MCF 10A (cell line): ENCODE measurements at regions not wholly inside any gene's neighbourhood (a gene's known extent, or its start where the extent isn't known, plus 50 kb on each side); places are given as distances from the start of the nearest gene placed in this dataset.

Source experiments
- BruUV-seq: library from RNA; stranded (reverse); fragments of 400-500 nt; replicated peaks from 2 replicates; lab custom pipeline; 2021; lab: Mats Ljungman, UMichigan
- CTCF ChIA-PET: fragments of 300-600 bp; sonication (Branson Sonifier 250); formaldehyde crosslinking; extraction: SDS; loops from one replicate; lab custom pipeline; 2021; ENCODE audit warnings: antibody characterized with exemption, inconsistent platforms; lab: Yijun Ruan, JAX
- POLR2A ChIA-PET: fragments of 300-600, 350-650 bp; sonication (Branson Sonifier 250); formaldehyde crosslinking; extraction: SDS; loops from one replicate; lab custom pipeline; 2020; ENCODE audit warnings: antibody characterized with exemption, inconsistent platforms; lab: Yijun Ruan, JAX
- DNase-seq: peaks from one replicate; pipeline ENCODE4 v3.0.0-alpha.2; 2018; ENCODE audit not compliant: unreplicated experiment
- H3K27ac Mint-ChIP-seq: one replicate; pipeline ENCODE4 v1.8.0; 2022; ENCODE audit warnings: mild to moderate bottlenecking, low read depth, mixed read lengths; ENCODE audit not compliant: unreplicated experiment
- H3K27me3 Mint-ChIP-seq: one replicate; pipeline ENCODE4 v1.8.0; 2022; ENCODE audit warnings: mixed read lengths; ENCODE audit not compliant: insufficient read depth, unreplicated experiment
- H3K36me3 Mint-ChIP-seq: one replicate; pipeline ENCODE4 v1.8.0; 2022; ENCODE audit warnings: mild to moderate bottlenecking, moderate library complexity, mixed read lengths; ENCODE audit not compliant: insufficient read depth, unreplicated experiment
- H3K4me1 Mint-ChIP-seq: one replicate; pipeline ENCODE4 v1.8.0; 2022; ENCODE audit warnings: mixed read lengths; ENCODE audit not compliant: insufficient read depth, unreplicated experiment
- H3K4me3 Mint-ChIP-seq: one replicate; pipeline ENCODE4 v1.8.0; 2022; ENCODE audit warnings: mild to moderate bottlenecking, moderate library complexity, mixed read lengths; ENCODE audit not compliant: unreplicated experiment
- H3K9me3 Mint-ChIP-seq: one replicate; pipeline ENCODE4 v1.8.0; 2022; ENCODE audit warnings: mixed read lengths; ENCODE audit not compliant: unreplicated experiment
- intact Hi-C: fragments of 100-400 bp; cut with micrococcal nuclease; formaldehyde crosslinking; loops from 2 replicates; pipeline ENCODE4 v1.14.1; 2022
- TF ChIP-seq, protein P1 (sequence below): fragments of 200-600 bp; IDR thresholded peaks from one replicate; pipeline ENCODE4 v1.8.0; 2022; ENCODE audit warnings: antibody characterized with exemption, mild to moderate bottlenecking; ENCODE audit not compliant: unreplicated experiment

DNA sequence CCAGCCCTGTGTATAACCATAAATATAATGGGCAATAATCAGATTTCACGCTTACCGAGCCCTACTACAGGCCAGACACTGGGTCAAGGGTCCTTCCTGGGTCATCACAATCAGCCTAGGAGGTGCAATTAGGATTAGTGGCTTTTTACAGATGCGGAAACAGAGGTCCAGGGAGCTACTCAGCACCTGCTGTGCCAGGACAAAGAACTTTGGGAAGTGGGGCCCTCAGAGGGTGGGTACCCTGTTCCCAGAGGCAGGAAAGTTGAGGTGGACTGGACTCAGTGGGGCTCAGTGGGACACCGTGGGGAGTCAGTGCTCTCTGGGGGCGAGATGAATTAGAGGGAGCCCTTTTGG lies 77.2 kb downstream of the CEBPB start:
- ChIA-PET POLR2A (interaction anchor here (0.7 to 1.3 kb wide), 4 partner anchors 12 to 73 kb away, joined by 3 to 5 read pairs (median 3); no protein-coding TSS in a partner anchor), CTCF (interaction anchor here (0.6 to 1.3 kb wide), 6 partner anchors 9 to 331 kb away, joined by 3 to 4 read pairs (median 4); no protein-coding TSS in a partner anchor)
- Mint-ChIP-seq H3K9me3 (no peaks in the 10 kb centered on the region), H3K36me3 (no peaks in the 10 kb centered on the region), H3K27me3 (no peaks in the 10 kb centered on the region), H3K27ac (peak overlapping the region; percentile 69), H3K4me1 (peaks cover 16% of the 10 kb centered on the region), H3K4me3 (no peak overlapping the region)
- BruUV-seq: no TSS peak
- intact Hi-C loops: loop anchor here (5.0 kb wide), 1 partner anchor 109 kb away; no protein-coding TSS in a partner anchor
- DNase-seq: no peak
- TF ChIP-seq, protein P1, sequence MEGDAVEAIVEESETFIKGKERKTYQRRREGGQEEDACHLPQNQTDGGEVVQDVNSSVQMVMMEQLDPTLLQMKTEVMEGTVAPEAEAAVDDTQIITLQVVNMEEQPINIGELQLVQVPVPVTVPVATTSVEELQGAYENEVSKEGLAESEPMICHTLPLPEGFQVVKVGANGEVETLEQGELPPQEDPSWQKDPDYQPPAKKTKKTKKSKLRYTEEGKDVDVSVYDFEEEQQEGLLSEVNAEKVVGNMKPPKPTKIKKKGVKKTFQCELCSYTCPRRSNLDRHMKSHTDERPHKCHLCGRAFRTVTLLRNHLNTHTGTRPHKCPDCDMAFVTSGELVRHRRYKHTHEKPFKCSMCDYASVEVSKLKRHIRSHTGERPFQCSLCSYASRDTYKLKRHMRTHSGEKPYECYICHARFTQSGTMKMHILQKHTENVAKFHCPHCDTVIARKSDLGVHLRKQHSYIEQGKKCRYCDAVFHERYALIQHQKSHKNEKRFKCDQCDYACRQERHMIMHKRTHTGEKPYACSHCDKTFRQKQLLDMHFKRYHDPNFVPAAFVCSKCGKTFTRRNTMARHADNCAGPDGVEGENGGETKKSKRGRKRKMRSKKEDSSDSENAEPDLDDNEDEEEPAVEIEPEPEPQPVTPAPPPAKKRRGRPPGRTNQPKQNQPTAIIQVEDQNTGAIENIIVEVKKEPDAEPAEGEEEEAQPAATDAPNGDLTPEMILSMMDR: no peak

DNA sequence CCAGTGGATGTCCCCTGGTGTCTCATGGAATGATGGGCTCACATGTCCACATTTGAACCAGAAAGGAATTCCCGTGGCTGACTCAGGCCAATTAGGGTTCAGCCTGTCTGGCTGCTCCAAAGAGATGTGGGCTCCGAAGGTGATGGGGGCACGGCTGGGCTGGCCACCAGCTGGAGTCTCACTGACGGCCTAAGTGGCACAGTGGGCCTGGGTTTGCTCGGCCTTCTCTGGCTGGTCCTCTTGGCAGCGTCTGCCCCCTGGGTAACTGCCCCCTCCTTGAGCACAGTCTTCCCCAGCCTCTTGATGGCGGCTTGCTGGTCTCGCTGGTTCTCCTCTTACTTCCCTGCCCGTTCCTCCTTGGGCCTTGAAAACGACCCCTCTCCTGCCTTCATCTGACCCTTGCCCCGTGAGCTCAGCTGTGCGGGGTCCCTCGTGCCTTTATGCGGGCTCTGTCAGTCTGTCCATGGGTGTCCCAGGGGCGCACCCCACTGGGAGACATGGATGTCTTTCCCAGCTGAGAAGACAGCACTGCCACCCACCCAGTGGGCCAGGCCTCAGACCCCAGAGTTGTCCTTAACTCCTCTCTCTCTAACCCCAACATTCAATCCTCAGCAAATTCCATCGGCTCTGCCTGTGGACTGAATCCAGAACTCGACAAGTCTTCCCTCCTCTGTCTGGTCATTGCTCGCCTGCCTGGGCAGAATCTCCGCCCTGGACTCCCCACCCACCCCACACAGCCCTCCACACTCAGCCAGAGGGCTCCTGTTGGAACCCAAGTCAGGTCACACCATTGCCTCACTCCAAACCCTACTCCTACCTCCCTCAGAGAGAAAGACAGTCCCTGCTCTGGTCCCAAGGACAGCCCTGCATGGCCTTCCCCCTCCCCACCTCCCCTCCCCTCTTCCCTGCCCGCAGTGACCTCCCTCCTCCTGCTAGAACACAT lies 78.7 kb downstream of the CEBPB start:
- POLR2A ChIA-PET: no interaction called here
- Mint-ChIP-seq H3K36me3 (no peaks in the 10 kb centered on the region), H3K27me3 (no peaks in the 10 kb centered on the region), H3K27ac (no peak overlapping the region), H3K4me1 (peaks cover 16% of the 10 kb centered on the region), H3K4me3 (no peak overlapping the region), H3K9me3 (no peaks in the 10 kb centered on the region)
- DNase-seq: no peak
- TF ChIP-seq, protein P1: no peak
- intact Hi-C loops: loop anchor here (5.0 kb wide), 1 partner anchor 108 kb away; no protein-coding TSS in a partner anchor
- no TSS peak for BruUV-seq
- CTCF ChIA-PET: no interaction called here

DNA sequence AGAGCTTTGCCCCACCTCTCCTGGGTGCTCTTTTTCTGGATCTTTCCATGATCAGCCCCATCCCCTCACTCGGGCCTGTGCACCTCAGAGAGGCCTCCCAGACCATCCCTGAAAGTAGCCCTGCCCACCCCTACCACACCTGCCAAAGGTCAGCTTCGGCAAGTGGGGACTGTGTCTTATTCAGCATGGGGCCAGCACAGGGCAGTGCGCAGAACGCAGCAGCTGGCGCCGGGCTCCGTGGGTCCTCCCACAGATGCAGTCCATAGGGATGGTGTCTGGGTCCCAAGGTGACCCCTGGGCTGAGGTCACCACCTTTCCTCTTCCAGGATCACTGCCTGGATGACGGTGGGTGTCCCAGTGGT lies 79.4 kb downstream of the CEBPB start:
- H3K27me3 Mint-ChIP-seq: no peaks in the 10 kb centered on the region
- H3K4me1 Mint-ChIP-seq: peaks cover 16% of the 10 kb centered on the region
- no peak overlapping the region for H3K27ac Mint-ChIP-seq
- TF ChIP-seq, protein P1: no peak
- no peak overlapping the region for H3K4me3 Mint-ChIP-seq
- intact Hi-C loops: no loop called here
- ChIA-PET POLR2A (no interaction called here), CTCF (interaction anchor here (0.7 kb wide), 1 partner anchor 38 kb away, joined by 4 read pairs; no protein-coding TSS in a partner anchor)
- no peaks in the 10 kb centered on the region for H3K9me3 Mint-ChIP-seq
- no peaks in the 10 kb centered on the region for H3K36me3 Mint-ChIP-seq
- DNase-seq: no peak
- BruUV-seq: no TSS peak

DNA sequence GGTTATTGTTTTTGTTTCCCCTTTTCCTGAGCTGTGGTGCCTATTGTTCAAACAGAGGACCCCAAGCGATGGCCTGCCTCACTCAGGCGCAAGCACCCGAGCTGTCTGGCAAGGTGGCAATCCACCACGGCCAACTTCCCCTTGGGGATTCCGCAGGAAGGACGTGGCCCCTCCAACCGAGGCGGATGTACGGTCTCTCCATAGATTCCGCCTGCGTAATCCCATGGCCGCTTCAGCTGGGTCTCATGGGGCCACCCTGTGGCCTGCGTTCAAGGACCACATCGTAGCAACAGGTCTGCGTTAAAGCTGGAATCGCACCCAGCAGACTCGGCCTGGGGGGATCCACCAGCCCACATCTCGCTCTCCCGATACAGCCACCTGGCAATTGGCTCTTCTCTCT lies 79.9 kb downstream of the CEBPB start:
- no peaks in the 10 kb centered on the region for H3K27me3 Mint-ChIP-seq

More for the DNA sequence above, 79.9 kb downstream of the CEBPB start:
- TF ChIP-seq, protein P1: no peak
- Mint-ChIP-seq H3K4me3 (no peak overlapping the region), H3K4me1 (peaks cover 16% of the 10 kb centered on the region), H3K27ac (no peak overlapping the region), H3K36me3 (no peaks in the 10 kb centered on the region), H3K9me3 (no peaks in the 10 kb centered on the region)
- intact Hi-C loops: no loop called here
- BruUV-seq: no TSS peak
- CTCF ChIA-PET: interaction anchor here (0.7 kb wide), 1 partner anchor 38 kb away, joined by 4 read pairs; no protein-coding TSS in a partner anchor
- POLR2A ChIA-PET: no interaction called here
- no peak for DNase-seq
